ENCODE measurements at regions not wholly inside any gene's neighbourhood (a gene's known extent, or its start where the extent isn't known, plus 50 kb on each side); places are given as distances from the start of the nearest gene placed in this dataset.
"Not testable (repeated sequence)": the region's sequence is repeated elsewhere in the genome, so short reads cannot be mapped to it uniquely, and the experiment has no call there.

GRCh38 chr5:125085797-125086505 lies 339.5 kb upstream of the ZNF608 start:
- H3K4me1 Mint-ChIP-seq (ENCODE audit: low read depth), result no peaks in the 10 kb centered on the region
- no peaks in the 10 kb centered on the region for H3K27me3 Mint-ChIP-seq (ENCODE audit: low read depth)
- H3K27ac Mint-ChIP-seq, result no peak overlapping the region

GRCh38 chr5:125088522-125089105 lies 342.2 kb upstream of the ZNF608 start:
- Mint-ChIP-seq H3K9me3 (peaks cover 2 to 8% of the 10 kb centered on the region in 2 donors), H3K4me3 (no peak overlapping the region), H3K27ac (no peak overlapping the region), H3K4me1 (ENCODE audit: low read depth) (no peaks in the 10 kb centered on the region), H3K36me3 (ENCODE audit: insufficient read depth in 2 of 2) (no peaks in the 10 kb centered on the region), H3K27me3 (ENCODE audit: low read depth) (no peaks in the 10 kb centered on the region)
- ATAC-seq (replicated peaks in 1 of 2) (no peak), DNase-seq (no peak)

More at GRCh38 chr5:125085797-125086505, 339.5 kb upstream of the ZNF608 start:
- no peak overlapping the region for H3K4me3 Mint-ChIP-seq
- ATAC-seq (replicated peaks in 1 of 2), result no peak
- no peak for DNase-seq
- H3K9me3 Mint-ChIP-seq, result peaks cover 2 to 8% of the 10 kb centered on the region in 2 donors
- no peaks in the 10 kb centered on the region for H3K36me3 Mint-ChIP-seq (ENCODE audit: insufficient read depth in 2 of 2)

GRCh38 chr5:125092138-125092537 lies 345.7 kb upstream of the ZNF608 start:
- not testable (repeated sequence) for H3K9me3 Mint-ChIP-seq; H3K27ac Mint-ChIP-seq; ATAC-seq (replicated peaks in 1 of 2); H3K4me1 Mint-ChIP-seq (ENCODE audit: low read depth); H3K4me3 Mint-ChIP-seq; H3K27me3 Mint-ChIP-seq (ENCODE audit: low read depth); DNase-seq; H3K36me3 Mint-ChIP-seq (ENCODE audit: insufficient read depth in 2 of 2)

GRCh38 chr5:125093776-125094175 lies 347.3 kb upstream of the ZNF608 start:
- Mint-ChIP-seq H3K4me1 (ENCODE audit: low read depth) (no peaks in the 10 kb centered on the region), H3K27me3 (ENCODE audit: low read depth) (no peaks in the 10 kb centered on the region), H3K9me3 (peaks cover 1 to 2% of the 10 kb centered on the region in 2 donors)

GRCh38 chr5:125100342-125100741 lies 353.9 kb upstream of the ZNF608 start:
- ATAC-seq (replicated peaks in 1 of 2) (no peak), DNase-seq (no peak)
- Mint-ChIP-seq H3K27ac (no peak overlapping the region), H3K27me3 (ENCODE audit: low read depth) (no peaks in the 10 kb centered on the region), H3K4me3 (no peak overlapping the region), H3K4me1 (ENCODE audit: low read depth) (no peaks in the 10 kb centered on the region), H3K36me3 (ENCODE audit: insufficient read depth in 2 of 2) (no peaks in the 10 kb centered on the region), H3K9me3 (peaks cover 1 to 2% of the 10 kb centered on the region in 2 donors)

More at GRCh38 chr5:125093776-125094175, 347.3 kb upstream of the ZNF608 start:
- DNase-seq (no peak), ATAC-seq (replicated peaks in 1 of 2) (no peak)
- Mint-ChIP-seq H3K27ac (no peak overlapping the region), H3K4me3 (no peak overlapping the region), H3K36me3 (ENCODE audit: insufficient read depth in 2 of 2) (no peaks in the 10 kb centered on the region)

- Mint-ChIP-seq H3K4me3 (no peak overlapping the region), H3K27me3 (ENCODE audit: low read depth) (no peaks in the 10 kb centered on the region), H3K9me3 (peaks cover 1 to 2% of the 10 kb centered on the region in 2 donors), H3K36me3 (ENCODE audit: insufficient read depth in 2 of 2) (no peaks in the 10 kb centered on the region), H3K27ac (no peak overlapping the region), H3K4me1 (ENCODE audit: low read depth) (no peaks in the 10 kb centered on the region)
- DNase-seq (no peak), ATAC-seq (replicated peaks in 1 of 2) (no peak)
Measured at GRCh38 chr5:125100951-125101350, 354.5 kb upstream of the ZNF608 start.

- Mint-ChIP-seq H3K27ac (no peak overlapping the region), H3K4me3 (no peak overlapping the region), H3K27me3 (ENCODE audit: low read depth) (no peaks in the 10 kb centered on the region), H3K4me1 (ENCODE audit: low read depth) (no peaks in the 10 kb centered on the region), H3K36me3 (ENCODE audit: insufficient read depth in 2 of 2) (no peaks in the 10 kb centered on the region), H3K9me3 (peaks cover 2% of the 10 kb centered on the region in 2 donors)
- ATAC-seq (replicated peaks in 1 of 2) (no peak), DNase-seq (no peak)
Measured at GRCh38 chr5:125103459-125103858, 357.0 kb upstream of the ZNF608 start.

- Mint-ChIP-seq H3K27me3 (ENCODE audit: low read depth) (no peaks in the 10 kb centered on the region), H3K9me3 (peaks cover 2 to 5% of the 10 kb centered on the region in 2 donors), H3K36me3 (ENCODE audit: insufficient read depth in 2 of 2) (no peaks in the 10 kb centered on the region), H3K4me3 (no peak overlapping the region), H3K4me1 (ENCODE audit: low read depth) (no peaks in the 10 kb centered on the region), H3K27ac (no peak overlapping the region)
- no peak for ATAC-seq (replicated peaks in 1 of 2)
- DNase-seq, result no peak
Measured at GRCh38 chr5:125106271-125106670, 359.8 kb upstream of the ZNF608 start.

- no peaks in the 10 kb centered on the region for H3K27me3 Mint-ChIP-seq (ENCODE audit: low read depth)
Measured at GRCh38 chr5:125106881-125107280, 360.4 kb upstream of the ZNF608 start.

GRCh38 chr5:125109293-125109692 lies 362.9 kb upstream of the ZNF608 start:
- DNase-seq, result no peak
- Mint-ChIP-seq H3K4me1 (ENCODE audit: low read depth) (no peaks in the 10 kb centered on the region), H3K36me3 (ENCODE audit: insufficient read depth in 2 of 2) (no peaks in the 10 kb centered on the region), H3K9me3 (peaks cover 6 to 8% of the 10 kb centered on the region in 2 donors), H3K27ac (no peak overlapping the region), H3K27me3 (ENCODE audit: low read depth) (no peaks in the 10 kb centered on the region), H3K4me3 (no peak overlapping the region)
- ATAC-seq (replicated peaks in 1 of 2), result no peak

More at GRCh38 chr5:125106881-125107280, 360.4 kb upstream of the ZNF608 start:
- no peaks in the 10 kb centered on the region for H3K36me3 Mint-ChIP-seq (ENCODE audit: insufficient read depth in 2 of 2)
- H3K4me3 Mint-ChIP-seq, result no peak overlapping the region
- H3K9me3 Mint-ChIP-seq, result peaks cover 6 to 8% of the 10 kb centered on the region in 2 donors
- H3K4me1 Mint-ChIP-seq (ENCODE audit: low read depth), result no peaks in the 10 kb centered on the region
- H3K27ac Mint-ChIP-seq, result no peak overlapping the region
- DNase-seq, result no peak
- no peak for ATAC-seq (replicated peaks in 1 of 2)

GRCh38 chr5:125109816-125110215 lies 363.4 kb upstream of the ZNF608 start:
- ATAC-seq (replicated peaks in 1 of 2), result no peak
- no peak overlapping the region for H3K27ac Mint-ChIP-seq
- no peak for DNase-seq
- no peak overlapping the region for H3K4me3 Mint-ChIP-seq
- no peaks in the 10 kb centered on the region for H3K36me3 Mint-ChIP-seq (ENCODE audit: insufficient read depth in 2 of 2)
- H3K27me3 Mint-ChIP-seq (ENCODE audit: low read depth), result no peaks in the 10 kb centered on the region
- peaks cover 6 to 8% of the 10 kb centered on the region in 2 donors for H3K9me3 Mint-ChIP-seq
- no peaks in the 10 kb centered on the region for H3K4me1 Mint-ChIP-seq (ENCODE audit: low read depth)

- no peak for ATAC-seq (replicated peaks in 1 of 2)
- Mint-ChIP-seq H3K9me3 (peaks cover 4 to 8% of the 10 kb centered on the region in 2 donors), H3K4me1 (ENCODE audit: low read depth) (no peaks in the 10 kb centered on the region)
Measured at GRCh38 chr5:125112196-125112595, 365.8 kb upstream of the ZNF608 start.

GRCh38 chr5:125113328-125113727 lies 366.9 kb upstream of the ZNF608 start:
- H3K9me3 Mint-ChIP-seq, result peaks cover 4 to 8% of the 10 kb centered on the region in 2 donors
- H3K4me1 Mint-ChIP-seq (ENCODE audit: low read depth), result no peaks in the 10 kb centered on the region
- ATAC-seq (replicated peaks in 1 of 2), result no peak
- no peak for DNase-seq
- H3K27me3 Mint-ChIP-seq (ENCODE audit: low read depth), result no peaks in the 10 kb centered on the region
- no peak overlapping the region for H3K27ac Mint-ChIP-seq
- H3K36me3 Mint-ChIP-seq (ENCODE audit: insufficient read depth in 2 of 2), result no peaks in the 10 kb centered on the region
- no peak overlapping the region for H3K4me3 Mint-ChIP-seq

More at GRCh38 chr5:125112196-125112595, 365.8 kb upstream of the ZNF608 start:
- DNase-seq, result no peak
- no peak overlapping the region for H3K4me3 Mint-ChIP-seq
- H3K27me3 Mint-ChIP-seq (ENCODE audit: low read depth), result no peaks in the 10 kb centered on the region
- no peaks in the 10 kb centered on the region for H3K36me3 Mint-ChIP-seq (ENCODE audit: insufficient read depth in 2 of 2)
- H3K27ac Mint-ChIP-seq, result no peak overlapping the region

GRCh38 chr5:125115195-125115525 lies 368.7 kb upstream of the ZNF608 start:
- Mint-ChIP-seq H3K9me3 (peaks cover 4 to 5% of the 10 kb centered on the region in 2 donors), H3K4me3 (no peak overlapping the region), H3K27me3 (ENCODE audit: low read depth) (no peaks in the 10 kb centered on the region), H3K36me3 (ENCODE audit: insufficient read depth in 2 of 2) (no peaks in the 10 kb centered on the region), H3K4me1 (ENCODE audit: low read depth) (no peaks in the 10 kb centered on the region), H3K27ac (no peak overlapping the region)
- ATAC-seq (replicated peaks in 1 of 2) (no peak), DNase-seq (no peak)
